Fibroblast of lung (primary cell): ENCODE measurements at regions not wholly inside any gene's neighbourhood (a gene's known extent, or its start where the extent isn't known, plus 50 kb on each side); places are given as distances from the start of the nearest gene placed in this dataset.

ENCODE experiments used
- DNase-seq, 2 donors: peaks; one replicate each; pipeline versions ENCODE4 v3.0.0 to v3.0.0-alpha.2; 2010; ENCODE audit warnings: low read depth in 2 of 2
- H2AFZ ChIP-seq: 2 replicates; pipeline ENCODE4 v1.5.1; 2012; ENCODE audit warnings: low read length, control low read depth, inconsistent platforms
- H3K27ac ChIP-seq: 2 replicates; pipeline ENCODE4 v1.5.1; 2011; ENCODE audit warnings: low read length, control low read depth; ENCODE audit not compliant: insufficient read depth
- H3K27me3 ChIP-seq: 2 replicates; pipeline ENCODE4 v1.5.1; 2011; ENCODE audit warnings: mild to moderate bottlenecking, low read length; ENCODE audit not compliant: control insufficient read depth, insufficient read depth
- H3K36me3 ChIP-seq: 2 replicates; pipeline ENCODE4 v1.5.1; 2011; ENCODE audit warnings: low read length; ENCODE audit not compliant: control insufficient read depth, insufficient read depth
- H3K4me1 ChIP-seq: 2 replicates; pipeline ENCODE4 v1.5.1; 2011; ENCODE audit warnings: low read length; ENCODE audit not compliant: control insufficient read depth, insufficient read depth; ENCODE audit errors: extremely low read depth
- H3K4me2 ChIP-seq: 2 replicates; pipeline ENCODE4 v1.5.1; 2011; ENCODE audit warnings: low read length, control low read depth; ENCODE audit not compliant: insufficient read depth; ENCODE audit errors: extremely low read depth
- H3K4me3 ChIP-seq, 4 experiments: fragments of 200-600 bp in 1 of 4; sonication (generic) in 1 of 4; replicated peaks in 1 of 4; 2 replicates each; pipeline ENCODE4 v1.5.1; 2011 to 2016; ENCODE audit warnings: low read length in 4 of 4, low read depth in 3 of 4, mild to moderate bottlenecking in 3 of 4, control low read depth in 2 of 4, inconsistent platforms in 1 of 4, mixed read lengths in 1 of 4; ENCODE audit not compliant: insufficient read depth in 1 of 4; ENCODE audit errors: control extremely low read depth in 1 of 4
- H3K79me2 ChIP-seq: 2 replicates; pipeline ENCODE4 v1.5.1; 2012; ENCODE audit warnings: mild to moderate bottlenecking, low read length, inconsistent platforms; ENCODE audit not compliant: control insufficient read depth, insufficient read depth
- H3K9ac ChIP-seq: 2 replicates; pipeline ENCODE4 v1.5.1; 2011; ENCODE audit warnings: mild to moderate bottlenecking, low read length, control low read depth; ENCODE audit not compliant: insufficient read depth
- H3K9me3 ChIP-seq: 2 replicates; pipeline ENCODE4 v1.5.1; 2012; ENCODE audit warnings: low read depth, low read length; ENCODE audit not compliant: control insufficient read depth, insufficient read depth
- H4K20me1 ChIP-seq: 2 replicates; pipeline ENCODE4 v1.5.1; 2011; ENCODE audit warnings: low read length; ENCODE audit not compliant: control insufficient read depth, insufficient read depth; ENCODE audit errors: extremely low read depth
- CTCF ChIP-seq, 2 donors: IDR thresholded peaks in 1 of 2; conservative IDR thresholded peaks in 1 of 2; 1 replicate in 1 of 2; 2 replicates in 1 of 2; pipeline ENCODE4 v1.5.1; 2011 to 2012; ENCODE audit warnings: low read length in 2 of 2, control low read depth in 1 of 2, inconsistent platforms in 1 of 2, low read depth in 1 of 2, mild to moderate bottlenecking in 1 of 2
- EZH2 ChIP-seq: IDR thresholded peaks from 2 replicates; pipeline ENCODE4 v1.5.1; 2012; ENCODE audit warnings: low read length, control low read depth, mild to moderate bottlenecking; ENCODE audit errors: missing control alignments

- no peak overlapping the region for H3K9ac ChIP-seq
- H2AFZ ChIP-seq = no peak overlapping the region
- H3K27me3 ChIP-seq = no peaks in the 10 kb centered on the region
- H3K4me3 ChIP-seq = no peak overlapping the region
- no peaks in the 10 kb centered on the region for H3K4me1 ChIP-seq
- TF ChIP-seq CTCF (conservative IDR thresholded peaks at IDR 0.05 in 1 of 2, IDR thresholded peaks at IDR 0.05 in 1 of 2; ENCODE audit: low read depth in 1 of 2, low read length in 2 of 2) (no peak), EZH2 (no peak)
- no peak overlapping the region for H3K4me2 ChIP-seq
- H3K36me3 ChIP-seq = no peaks in the 10 kb centered on the region
- H3K79me2 ChIP-seq = no peaks in the 10 kb centered on the region
- no peak for DNase-seq
- no peak overlapping the region for H3K27ac ChIP-seq
- no peaks in the 10 kb centered on the region for H4K20me1 ChIP-seq
- H3K9me3 ChIP-seq = no peaks in the 10 kb centered on the region
Observed at GRCh38 chr10:9015447-9015846, 961.0 kb downstream of the GATA3 start.

GRCh38 chr10:9016930-9017329, 962.4 kb downstream of the GATA3 start:
- no peak overlapping the region for H3K27ac ChIP-seq
- H3K4me1 ChIP-seq = no peaks in the 10 kb centered on the region
- H3K27me3 ChIP-seq = no peaks in the 10 kb centered on the region
- H3K9me3 ChIP-seq = no peaks in the 10 kb centered on the region
- TF ChIP-seq EZH2 (no peak), CTCF (conservative IDR thresholded peaks at IDR 0.05 in 1 of 2, IDR thresholded peaks at IDR 0.05 in 1 of 2; ENCODE audit: low read depth in 1 of 2, low read length in 2 of 2) (no peak)
- no peaks in the 10 kb centered on the region for H3K79me2 ChIP-seq
- no peaks in the 10 kb centered on the region for H3K36me3 ChIP-seq
- DNase-seq = no peak
- H3K9ac ChIP-seq = no peak overlapping the region
- H3K4me2 ChIP-seq = no peak overlapping the region
- H4K20me1 ChIP-seq = no peaks in the 10 kb centered on the region
- no peak overlapping the region for H3K4me3 ChIP-seq
- no peak overlapping the region for H2AFZ ChIP-seq

- H3K27me3 ChIP-seq = no peaks in the 10 kb centered on the region
- H3K4me3 ChIP-seq = no peak overlapping the region
- H3K9ac ChIP-seq = no peak overlapping the region
- H3K4me2 ChIP-seq = no peak overlapping the region
- no peak overlapping the region for H3K27ac ChIP-seq
- peak in 1 of 2 donors; percentile 11 for DNase-seq
- no peaks in the 10 kb centered on the region for H3K36me3 ChIP-seq
- H3K79me2 ChIP-seq = no peaks in the 10 kb centered on the region
- TF ChIP-seq EZH2 = no peak
- TF ChIP-seq CTCF (conservative IDR thresholded peaks at IDR 0.05 in 1 of 2, IDR thresholded peaks at IDR 0.05 in 1 of 2; ENCODE audit: low read depth in 1 of 2, low read length in 2 of 2) = no peak
- H2AFZ ChIP-seq = no peak overlapping the region
- H3K4me1 ChIP-seq = no peaks in the 10 kb centered on the region
- H3K9me3 ChIP-seq = no peaks in the 10 kb centered on the region
- no peaks in the 10 kb centered on the region for H4K20me1 ChIP-seq
Observed at GRCh38 chr10:9018195-9019173, 964.0 kb downstream of the GATA3 start.
